Activated CD4-positive, alpha-beta T cell treated with anti-CD3 and anti-CD28 coated beads for 48 hours (primary cell): ENCODE measurements at regions not wholly inside any gene's neighbourhood (a gene's known extent, or its start where the extent isn't known, plus 50 kb on each side); places are given as distances from the start of the nearest gene placed in this dataset.
"Not testable (repeated sequence)": the region's sequence is repeated elsewhere in the genome, so short reads cannot be mapped to it uniquely, and the experiment has no call there.

ENCODE experiments used
- DNase-seq: peaks from one replicate; pipeline ENCODE4 v3.0.0-alpha.2; 2020

DNA sequence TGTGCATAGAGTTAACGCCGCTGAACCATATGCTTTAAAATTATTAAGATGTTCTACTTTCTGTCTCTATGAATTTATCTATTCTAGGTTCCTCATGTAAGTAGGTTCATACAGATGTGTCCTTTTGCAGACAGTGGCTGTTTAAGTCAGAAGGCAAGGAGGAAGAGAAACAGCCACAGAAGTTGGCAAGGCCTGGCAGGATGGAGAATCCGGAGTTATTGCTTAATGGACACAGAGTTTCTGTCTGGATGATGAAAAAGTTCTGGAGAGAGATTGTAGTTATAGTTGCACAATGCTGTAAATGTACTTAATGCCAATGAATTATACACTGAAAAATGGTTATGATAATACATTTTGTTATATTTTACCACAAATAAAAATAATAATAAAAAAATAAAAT, 283.6 kb upstream of the CNR1 start:
- no peak for DNase-seq

DNA sequence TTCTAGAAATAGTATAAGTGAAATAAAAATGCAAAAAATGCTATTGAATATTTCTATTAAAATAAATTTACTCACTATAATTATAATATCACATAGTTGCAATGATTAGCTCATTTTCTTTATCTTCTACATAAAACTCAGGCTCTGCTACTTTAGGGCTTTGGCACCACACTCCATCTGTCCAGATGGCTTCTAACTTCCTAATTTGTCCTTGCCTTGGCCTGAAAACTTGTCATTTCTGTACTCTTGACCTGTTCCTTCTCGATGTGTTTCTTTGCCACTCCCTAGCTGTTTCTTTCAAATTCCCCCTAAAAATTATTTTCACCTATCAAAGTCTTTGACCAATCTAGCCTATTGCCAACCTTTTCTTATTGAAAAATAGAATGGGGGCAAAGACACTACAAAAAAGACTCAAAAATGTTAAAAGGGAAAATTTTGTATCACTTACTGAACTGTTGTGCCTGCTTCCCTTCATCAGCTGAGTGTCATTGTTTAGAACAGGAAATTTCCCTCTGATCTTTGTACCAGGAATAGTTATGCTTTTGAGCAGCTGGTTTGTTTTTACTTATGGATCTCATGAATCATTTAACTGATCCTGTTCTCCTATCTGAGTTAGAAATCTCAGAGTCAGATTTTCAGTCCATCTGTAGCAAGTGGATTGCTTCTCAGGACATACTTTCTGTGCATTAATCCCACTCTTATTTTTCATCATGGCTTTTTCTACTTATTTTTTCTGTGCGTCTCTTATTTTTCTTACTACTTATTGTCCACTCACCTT, 279.2 kb upstream of the CNR1 start:
- DNase-seq: no peak

DNA sequence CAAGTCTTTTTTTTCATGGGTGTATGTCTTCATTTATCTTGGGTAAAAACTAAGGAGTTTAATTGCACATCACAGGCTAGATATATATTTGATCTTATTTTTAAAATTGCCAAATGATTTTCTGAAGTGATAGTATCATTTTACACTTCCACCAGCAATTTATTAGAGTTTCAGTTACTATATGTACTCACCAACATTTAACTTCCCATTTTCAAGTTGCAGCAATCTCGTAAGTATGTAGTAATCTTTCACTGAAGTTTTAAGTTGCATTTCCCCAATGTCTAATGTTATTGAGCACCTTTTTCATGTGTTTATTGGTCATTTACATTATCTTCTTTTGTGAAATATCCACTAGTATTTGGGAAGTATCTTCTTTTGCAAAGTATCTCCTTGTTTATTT, 277.4 kb upstream of the CNR1 start:
- DNase-seq: no peak

DNA sequence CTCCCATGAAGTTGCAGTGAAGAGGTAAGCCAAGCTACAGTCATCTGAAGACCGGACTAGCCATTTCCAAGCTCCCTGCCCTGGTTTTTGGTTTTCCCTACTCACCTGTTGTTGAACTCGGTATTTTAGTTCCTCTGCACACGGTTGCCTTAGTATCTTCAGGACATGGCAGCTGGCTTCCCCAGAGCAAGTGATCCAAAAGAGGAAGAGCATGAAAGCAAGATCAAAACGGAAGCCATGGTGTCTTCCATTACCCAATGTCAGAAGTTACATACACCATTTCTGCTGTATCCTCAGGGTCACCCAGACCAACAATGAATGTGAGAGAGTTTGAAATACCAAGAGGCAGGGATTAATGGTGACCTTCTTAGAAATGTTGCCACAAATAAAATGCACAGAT, 276.6 kb upstream of the CNR1 start:
- DNase-seq: no peak

DNA sequence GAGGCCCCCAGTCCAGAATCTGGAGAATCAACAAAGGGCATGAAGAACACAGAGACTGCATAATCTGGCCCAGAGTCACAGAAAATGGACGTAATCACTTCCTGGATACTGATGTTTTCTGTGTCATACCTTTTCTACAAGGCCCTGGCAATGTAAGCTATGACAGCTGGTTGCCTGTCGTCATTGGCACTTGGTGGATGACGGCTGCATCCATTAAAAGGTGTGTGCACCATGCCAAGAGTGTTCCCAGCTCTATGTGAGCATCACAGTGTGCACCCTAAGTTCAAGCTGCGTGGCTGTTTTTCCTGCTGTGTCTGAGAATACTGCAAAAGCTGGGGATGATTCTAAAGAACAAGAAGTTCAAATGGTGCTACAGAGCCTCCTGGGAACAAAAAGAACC, 275.2 kb upstream of the CNR1 start:
- DNase-seq: no peak

DNA sequence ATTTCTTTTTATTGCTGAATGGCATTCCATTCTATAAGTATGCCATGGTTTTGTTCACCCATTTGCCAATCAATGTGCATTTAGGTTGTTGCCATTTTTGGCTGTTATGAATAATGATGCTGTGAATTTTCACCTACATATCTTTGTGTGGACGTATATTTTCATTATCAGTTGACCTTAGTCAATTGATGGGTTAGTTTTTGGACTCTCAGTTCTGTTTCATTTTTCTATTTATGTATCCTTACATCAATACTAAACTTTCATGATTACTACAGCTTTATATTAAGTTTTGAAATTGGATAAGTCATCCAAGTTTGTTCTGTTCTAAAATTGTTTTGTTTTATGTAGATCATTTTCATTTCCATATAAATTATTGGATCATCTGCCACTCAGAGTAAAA, 261.9 kb upstream of the CNR1 start:
- DNase-seq: no peak

DNA sequence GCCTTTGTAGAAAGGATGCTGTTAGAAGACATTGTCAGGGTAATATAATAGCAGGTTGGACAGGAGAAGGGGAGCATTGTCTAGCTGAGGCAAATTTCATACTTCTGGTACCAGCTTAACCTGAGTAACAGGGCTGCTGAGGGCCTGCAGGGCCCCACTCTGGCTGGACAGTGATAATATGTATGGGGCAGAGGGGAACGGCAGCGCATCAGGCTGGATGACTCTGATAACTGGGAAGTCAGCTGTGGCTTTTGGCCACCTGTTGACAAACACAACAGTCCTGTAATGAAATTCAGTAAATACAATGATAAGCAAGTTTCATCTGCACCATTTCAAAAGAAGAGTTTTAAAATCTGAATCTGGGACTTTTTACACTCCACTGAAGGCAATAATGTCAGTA, 259.9 kb upstream of the CNR1 start:
- DNase-seq: no peak

DNA sequence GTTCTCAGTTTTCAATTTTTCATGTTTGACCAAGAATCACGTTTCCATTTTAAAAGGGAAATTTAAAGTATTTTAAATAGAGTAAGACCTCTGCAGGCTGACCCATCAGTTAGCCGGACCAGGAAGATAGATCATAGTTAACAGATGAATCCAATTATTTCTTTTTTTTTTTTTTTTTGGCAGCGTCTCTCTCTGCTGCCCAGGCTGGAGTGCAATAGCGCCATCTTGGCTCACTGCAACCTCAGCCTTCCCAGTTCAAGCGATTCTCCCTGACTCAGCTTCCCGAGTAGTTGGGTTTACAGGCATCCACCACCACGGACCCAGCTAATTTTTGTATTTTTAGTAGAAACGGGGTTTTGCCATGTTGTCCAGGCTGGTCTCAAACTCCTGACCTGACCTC, 256.7 kb upstream of the CNR1 start:
- no peak for DNase-seq

DNA sequence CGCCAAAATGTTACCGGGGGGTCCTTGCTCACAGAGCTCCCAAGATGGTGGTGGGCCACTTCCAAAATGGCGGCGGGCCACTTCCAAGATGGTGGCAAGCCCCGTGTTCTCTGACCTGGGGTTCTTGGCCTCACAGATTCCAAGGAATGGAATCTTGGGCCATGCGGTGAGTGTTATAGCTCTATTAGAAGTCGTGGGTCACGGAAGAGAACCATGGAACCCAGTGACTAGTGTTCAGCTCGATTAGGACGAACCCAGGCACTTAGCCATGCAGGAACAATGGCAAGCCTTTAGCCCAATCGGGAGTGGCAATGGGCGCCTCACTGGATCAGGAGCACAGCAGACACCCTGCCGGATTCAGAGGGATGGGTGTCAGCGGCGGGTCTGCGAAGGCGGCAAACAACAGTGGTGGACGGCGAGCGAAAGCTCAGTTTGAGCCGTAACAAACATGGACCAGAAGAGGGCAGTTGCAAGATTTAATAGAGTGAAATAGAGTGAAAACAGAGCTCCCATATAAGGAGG, 254.9 kb upstream of the CNR1 start:
- DNase-seq: not testable (repeated sequence)

DNA sequence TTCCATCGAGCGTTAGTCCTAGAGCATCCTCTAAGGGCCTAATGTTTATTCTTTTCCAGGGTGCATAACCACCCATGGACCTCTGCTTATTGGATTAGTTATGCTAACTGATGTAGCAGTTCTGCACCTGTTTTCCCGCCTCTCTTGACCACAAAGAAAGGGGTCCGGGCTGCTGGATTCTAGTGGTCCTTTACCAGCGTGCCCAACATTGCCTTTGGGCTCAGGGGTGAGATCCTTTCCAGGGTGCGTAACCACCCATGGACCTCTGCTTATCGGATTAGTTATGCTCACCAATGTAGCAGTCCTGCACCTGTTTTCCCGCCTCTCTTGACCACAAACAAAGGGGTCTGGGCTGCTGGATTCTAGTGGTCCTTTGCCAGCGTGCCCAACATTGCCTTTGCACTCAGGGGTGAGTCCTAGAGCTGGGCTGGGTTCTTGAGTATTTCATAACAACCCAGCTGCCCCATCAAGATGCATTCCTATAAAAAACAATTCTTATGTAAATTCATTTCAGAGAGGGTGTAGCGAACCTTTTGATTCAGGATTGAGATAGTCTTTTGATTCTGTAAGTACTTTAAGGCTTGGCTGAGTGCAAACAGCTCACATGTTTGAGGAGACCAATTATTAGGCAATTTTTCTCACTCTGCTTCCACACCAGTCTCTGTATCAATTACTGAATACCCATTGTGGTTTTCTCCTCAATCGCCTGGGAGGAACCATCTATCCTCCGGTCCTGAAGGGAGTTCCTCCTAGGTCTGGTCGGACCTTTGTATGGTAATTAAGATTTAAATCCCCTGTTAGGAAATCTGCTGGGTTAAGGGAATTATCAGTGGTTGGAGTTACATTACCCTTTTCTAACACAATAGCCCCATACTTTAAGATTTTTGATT, 253.0 kb upstream of the CNR1 start:
- DNase-seq: not testable (repeated sequence)

DNA sequence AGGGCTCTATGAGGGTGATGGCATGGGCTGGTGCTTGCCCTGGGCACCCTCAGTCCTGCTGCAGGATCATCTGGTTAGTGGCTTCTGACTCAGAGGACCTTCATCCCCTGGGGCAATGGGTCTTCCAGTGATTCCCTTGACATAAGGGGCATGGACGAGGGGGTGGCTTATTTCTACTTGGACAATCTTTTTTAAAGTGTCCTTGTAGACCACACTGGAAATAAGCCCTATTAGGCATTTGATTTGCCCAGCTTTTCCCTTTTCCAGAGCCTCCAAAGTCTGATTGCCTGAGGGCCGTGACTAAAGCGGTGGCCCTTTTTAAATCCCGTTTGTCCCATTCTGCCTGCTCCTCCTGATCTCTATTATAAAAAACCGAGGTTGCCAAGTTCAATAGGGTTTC, 251.2 kb upstream of the CNR1 start:
- not testable (repeated sequence) for DNase-seq

DNA sequence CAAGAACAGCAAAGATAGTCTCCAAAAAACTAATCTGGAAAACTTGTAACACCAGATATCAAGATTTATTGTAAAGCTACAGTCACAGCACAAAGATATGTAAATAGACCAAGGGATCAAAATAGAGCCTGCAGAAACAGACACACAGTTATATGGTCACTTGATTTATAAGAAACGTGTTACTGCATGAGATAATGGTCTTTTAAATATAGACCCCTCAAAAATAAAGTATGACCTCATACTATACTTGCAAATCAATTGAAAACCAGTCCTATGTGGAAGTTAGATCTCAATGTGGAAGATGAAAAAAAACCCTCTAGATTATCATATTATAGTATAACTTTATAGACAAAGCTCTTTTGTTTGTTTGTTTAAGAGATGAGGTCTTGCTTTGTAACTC, 247.3 kb upstream of the CNR1 start:
- DNase-seq: no peak

DNA sequence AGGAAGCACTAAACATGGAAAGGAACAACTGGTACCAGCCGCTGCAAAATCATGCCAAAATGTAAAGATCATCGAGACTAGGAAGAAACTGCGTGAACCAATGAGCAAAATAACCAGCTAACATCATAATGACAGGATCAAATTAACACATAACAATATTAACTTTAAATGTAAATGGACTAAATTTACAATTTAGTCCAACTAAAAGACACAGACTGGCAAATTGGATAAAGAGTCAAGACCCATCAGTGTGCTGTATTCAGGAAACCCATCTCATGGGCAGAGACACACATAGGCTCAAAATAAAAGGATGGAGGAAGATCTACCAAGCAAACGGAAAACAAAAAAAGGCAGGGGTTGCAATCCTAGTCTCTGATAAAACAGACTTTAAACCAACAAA, 242.2 kb upstream of the CNR1 start:
- DNase-seq: not testable (repeated sequence)

DNA sequence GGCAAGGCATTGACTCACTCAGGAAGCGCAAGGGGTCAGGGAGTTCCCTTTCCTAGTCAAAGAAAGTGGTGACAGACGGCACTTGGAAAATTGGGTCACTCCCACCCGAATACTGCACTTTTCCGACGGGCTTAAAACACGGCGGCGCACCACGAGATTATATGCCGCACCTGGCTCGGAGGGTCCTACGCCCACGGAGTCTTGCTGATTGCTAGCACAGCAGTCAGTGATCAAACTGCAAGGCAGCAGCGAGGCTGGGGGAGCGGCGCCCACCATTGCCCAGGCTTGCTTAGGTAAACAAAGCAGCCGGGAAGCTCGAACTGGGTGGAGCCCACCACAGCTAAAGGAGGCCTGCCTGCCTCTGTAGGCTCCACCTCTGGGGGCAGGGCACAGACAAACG, 240.5 kb upstream of the CNR1 start:
- not testable (repeated sequence) for DNase-seq

DNA sequence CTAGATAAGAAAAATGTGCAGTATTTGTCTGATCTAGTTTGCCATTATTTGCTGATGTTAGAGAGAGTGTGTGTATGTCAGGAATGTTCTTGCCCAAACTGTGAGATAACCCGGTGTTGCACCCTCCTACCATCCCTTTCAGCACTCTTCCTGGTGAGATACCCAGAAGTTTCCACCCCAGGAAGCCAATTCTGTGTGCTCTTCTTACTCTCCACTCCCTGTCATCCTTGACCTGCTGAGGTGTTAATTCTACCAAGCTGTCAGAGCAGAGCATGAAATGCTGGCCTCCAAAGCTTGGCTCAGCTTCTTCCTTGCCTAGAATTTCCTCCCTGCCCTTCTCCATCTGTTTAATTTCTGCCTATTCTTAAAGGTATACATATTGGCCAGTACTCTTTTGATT, 237.3 kb upstream of the CNR1 start:
- DNase-seq: no peak

DNA sequence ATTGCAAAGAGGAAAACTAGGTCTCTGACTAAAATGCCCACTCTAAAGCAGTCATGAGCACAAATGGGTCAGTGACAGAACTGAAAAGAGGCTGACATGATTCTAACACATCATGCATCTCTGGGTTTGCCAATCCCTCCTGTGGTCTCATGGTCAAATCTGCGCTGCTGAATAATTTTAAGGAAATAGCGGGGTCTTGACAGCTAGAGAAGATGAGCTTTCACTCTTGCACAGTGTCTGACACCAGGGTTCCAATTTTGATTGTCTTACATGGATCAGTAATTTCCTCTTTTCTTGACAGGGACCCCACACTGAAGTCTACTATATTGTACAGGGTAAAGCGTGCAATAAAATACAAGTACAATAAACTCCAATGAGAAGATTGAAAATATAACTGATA, 236.8 kb upstream of the CNR1 start:
- no peak for DNase-seq

DNA sequence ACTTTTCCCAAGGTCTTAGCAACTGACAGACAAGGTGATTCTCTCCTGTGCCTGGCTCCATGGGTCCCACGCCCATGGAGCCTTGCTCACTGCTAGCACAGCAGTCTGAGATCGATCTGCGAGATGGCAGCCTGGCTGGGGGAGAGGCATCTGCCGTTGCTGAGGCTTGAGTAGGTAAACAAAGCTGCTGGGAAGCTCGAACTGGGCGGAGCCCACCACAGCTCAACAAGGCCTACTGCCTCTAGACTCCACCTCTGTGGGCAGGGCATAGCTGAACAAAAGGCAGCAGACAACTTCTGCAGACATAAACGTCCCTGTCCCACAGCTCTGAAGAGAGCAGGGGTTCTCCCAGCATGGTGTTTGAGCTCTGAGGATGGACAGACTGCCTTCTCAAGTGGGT, 224.9 kb upstream of the CNR1 start:
- not testable (repeated sequence) for DNase-seq

DNA sequence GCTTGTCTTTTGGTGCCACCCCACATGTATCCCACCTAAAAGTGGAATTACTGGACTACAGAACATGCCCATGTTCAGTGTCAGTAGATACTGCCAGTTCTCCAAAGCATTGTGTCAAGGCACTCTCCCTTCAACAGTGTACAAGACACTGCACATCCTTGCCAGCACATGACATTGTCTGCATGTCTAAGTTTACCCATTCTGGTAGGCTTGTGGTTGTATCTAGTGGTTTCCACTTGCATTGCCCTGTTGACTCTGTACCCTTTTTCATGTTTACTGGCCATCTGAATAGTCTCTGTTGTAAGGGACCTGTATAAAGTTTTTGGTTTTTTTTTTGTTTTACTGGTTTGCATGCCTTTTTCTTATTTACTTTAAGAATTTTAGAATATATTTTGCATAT, 222.4 kb upstream of the CNR1 start:
- no peak for DNase-seq

DNA sequence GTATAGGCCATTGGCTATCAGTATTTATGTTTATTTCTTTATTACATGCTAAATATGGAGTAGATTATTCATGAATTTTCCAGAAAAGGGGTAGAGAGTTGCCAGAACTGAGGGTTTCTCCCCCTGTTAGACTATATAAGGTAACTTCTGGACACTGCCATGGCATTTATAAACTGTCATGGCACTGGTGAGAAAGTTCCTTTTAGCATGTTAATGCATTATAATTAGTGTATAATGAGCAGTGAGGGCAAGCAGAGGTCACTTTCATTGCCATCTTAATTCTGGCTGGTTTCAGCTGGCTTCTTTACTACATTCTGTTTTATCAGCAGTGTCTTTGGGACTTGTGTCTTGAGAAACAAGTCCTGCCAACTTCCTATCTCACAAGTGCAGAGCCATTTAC, 220.0 kb upstream of the CNR1 start:
- no peak for DNase-seq

DNA sequence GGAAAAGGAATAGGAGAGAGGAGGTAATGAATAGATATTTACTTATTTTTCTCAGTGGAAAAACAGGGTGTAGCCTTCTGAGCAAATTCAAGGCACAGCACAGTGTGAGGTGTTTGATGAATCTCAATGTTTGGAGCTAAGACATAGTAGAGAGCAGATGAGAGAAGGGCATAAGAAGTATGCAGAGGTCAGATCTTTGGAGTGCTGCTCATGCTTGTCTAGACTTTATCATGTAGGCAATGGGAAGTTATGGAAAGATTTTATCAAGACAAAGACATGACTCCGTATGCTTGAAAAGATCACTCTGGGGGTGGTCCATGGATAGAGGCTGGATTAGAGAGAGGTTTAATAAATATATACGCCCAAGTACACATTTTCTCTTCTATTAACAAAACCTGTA, 217.0 kb upstream of the CNR1 start:
- no peak for DNase-seq

DNA sequence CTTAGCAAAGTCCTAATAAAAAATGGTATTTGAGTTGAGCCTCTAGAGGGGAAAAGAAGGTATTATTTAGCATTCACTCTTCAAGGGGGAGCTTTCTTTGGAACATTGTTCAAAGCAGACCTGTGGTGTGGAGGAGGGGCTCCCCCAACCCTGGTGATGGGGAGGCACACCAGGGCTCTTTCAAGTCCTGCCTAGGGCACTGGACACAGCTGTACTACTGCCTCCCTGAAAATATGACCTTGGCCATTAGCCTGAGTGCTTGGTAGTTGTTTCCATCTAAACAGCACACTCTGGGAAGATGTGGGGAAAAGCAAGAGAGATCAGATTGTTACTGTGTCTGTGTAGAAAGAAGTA, 215.1 kb upstream of the CNR1 start:
- DNase-seq: no peak

DNA sequence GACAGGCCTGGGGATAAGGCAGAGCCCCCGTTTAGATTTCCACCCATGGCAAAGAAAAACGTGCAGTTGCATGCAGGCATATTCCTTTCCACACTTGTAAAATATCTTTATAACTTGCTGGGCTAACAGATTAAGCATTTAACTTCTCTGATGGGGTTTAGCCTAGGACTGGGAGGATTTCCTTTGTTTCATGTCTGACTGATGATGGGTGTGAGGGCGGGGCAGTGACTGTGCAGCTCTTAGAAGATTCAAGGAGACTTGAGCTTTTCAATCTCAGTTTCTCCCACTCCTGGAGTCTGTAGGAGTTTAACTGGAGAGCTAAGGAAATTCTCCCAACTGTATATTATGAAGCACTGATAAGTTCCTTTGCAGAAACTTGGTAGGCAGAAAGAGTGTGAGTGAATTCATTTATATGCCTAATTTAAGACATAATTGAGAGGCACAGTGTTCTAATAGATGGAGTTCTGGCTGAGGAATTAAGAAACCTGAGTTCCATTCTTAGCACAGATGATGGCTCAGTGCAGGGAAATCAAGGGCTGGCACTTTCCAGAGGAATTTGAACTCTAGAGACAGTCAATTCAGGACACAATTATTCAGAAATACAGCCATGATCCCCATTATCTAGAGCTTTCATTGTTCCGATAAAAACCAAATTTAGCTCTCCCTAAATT, 214.6 kb upstream of the CNR1 start:
- no peak for DNase-seq

DNA sequence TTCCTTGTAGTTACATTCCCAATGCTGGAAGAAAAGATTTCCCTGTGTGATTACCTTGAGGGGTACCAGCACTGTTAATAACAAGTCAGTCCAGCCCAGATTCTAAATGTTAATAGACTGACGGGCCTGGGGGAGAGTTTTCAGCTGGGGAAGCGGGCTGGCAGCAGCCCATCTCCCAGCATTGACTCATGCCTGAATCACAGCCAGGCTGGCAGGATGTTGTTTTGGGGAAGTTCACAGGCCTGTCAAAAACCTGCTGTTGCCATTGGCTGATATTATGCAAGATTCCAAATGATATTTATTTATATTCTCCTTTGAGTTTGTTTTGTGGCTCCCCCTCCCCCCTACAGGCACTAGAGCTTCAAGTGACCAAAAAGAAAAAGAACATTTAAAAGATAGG, 213.9 kb upstream of the CNR1 start:
- DNase-seq: no peak

DNA sequence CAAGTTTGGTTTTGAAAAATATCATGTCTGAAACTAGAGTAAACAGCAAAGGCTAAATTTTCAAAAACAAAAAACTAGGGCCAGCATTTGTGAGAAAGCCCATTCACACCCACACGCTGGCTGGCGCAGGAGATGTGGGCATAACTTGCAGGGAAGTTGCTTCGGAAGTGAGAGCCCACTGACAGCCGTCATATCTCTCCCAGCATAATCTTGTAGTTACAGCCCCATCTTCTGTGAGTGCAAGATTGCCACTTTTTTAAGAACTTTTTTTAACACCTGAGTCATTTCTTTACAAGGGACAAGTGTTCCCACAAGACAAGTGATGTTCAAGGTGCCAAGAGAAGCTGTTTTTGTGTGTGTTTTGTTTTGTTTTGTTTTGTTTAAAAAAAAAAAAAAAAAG, 212.5 kb upstream of the CNR1 start:
- DNase-seq: no peak
